ENCODE measurements at regions not wholly inside any gene's neighbourhood (a gene's known extent, or its start where the extent isn't known, plus 50 kb on each side); places are given as distances from the start of the nearest gene placed in this dataset.

DNA sequence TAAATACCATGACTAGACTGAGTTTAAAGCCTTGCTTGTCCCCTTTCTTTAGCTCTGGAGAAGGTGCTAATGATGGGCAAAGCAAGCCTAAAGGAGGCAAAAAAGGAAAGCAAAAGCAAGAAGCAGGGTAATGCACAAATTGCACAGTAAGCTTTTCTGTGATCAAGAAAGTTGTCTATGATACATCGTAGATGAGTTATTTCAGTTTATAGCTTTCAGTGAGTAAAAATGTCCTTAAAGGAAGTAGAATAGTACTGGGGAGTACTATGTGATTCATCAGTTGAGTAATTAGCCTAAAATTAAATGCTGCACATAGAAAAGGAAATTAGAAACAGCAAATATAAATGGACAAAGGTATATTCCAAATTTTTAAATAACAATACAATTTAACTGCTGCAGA is 50.2 kb upstream of the PDE5A start:
- H3K27ac ChIP-seq = no peak overlapping the region
- no peak for TF ChIP-seq ZFX (IDR thresholded peaks at IDR 0.05)
- TF ChIP-seq, protein P1, sequence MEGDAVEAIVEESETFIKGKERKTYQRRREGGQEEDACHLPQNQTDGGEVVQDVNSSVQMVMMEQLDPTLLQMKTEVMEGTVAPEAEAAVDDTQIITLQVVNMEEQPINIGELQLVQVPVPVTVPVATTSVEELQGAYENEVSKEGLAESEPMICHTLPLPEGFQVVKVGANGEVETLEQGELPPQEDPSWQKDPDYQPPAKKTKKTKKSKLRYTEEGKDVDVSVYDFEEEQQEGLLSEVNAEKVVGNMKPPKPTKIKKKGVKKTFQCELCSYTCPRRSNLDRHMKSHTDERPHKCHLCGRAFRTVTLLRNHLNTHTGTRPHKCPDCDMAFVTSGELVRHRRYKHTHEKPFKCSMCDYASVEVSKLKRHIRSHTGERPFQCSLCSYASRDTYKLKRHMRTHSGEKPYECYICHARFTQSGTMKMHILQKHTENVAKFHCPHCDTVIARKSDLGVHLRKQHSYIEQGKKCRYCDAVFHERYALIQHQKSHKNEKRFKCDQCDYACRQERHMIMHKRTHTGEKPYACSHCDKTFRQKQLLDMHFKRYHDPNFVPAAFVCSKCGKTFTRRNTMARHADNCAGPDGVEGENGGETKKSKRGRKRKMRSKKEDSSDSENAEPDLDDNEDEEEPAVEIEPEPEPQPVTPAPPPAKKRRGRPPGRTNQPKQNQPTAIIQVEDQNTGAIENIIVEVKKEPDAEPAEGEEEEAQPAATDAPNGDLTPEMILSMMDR (conservative IDR thresholded peaks at IDR 0.05) = no peak
